PC-3 (cell line): ENCODE measurements at regions not wholly inside any gene's neighbourhood (a gene's known extent, or its start where the extent isn't known, plus 50 kb on each side); places are given as distances from the start of the nearest gene placed in this dataset.
A peak's percentile ranks its signal among the peaks of the same experiment; 100 is the strongest.

Source experiments
- ATAC-seq: fragments of 200-7000 bp; cut with Tn5 transposase; 2 replicates; pipeline ENCODE4 v1.9.1; 2020; ENCODE audit warnings: mild to moderate bottlenecking, moderate library complexity
- BruUV-seq: library from RNA; stranded (reverse); fragments of 400-500 nt; replicated peaks from 2 replicates; lab custom pipeline; 2021; lab: Mats Ljungman, UMichigan
- CTCF ChIA-PET: fragments of 300-600 bp; sonication (Branson Sonifier 250); formaldehyde crosslinking; loops from one replicate; lab custom pipeline; 2022; ENCODE audit warnings: antibody characterized with exemption; lab: Charles Lee
- POLR2A ChIA-PET: fragments of 300-600 bp; sonication (Branson Sonifier 250); formaldehyde crosslinking; loops from one replicate; lab custom pipeline; 2022; ENCODE audit warnings: antibody characterized with exemption; ENCODE audit not compliant: unreplicated experiment; lab: Charles Lee
- DNase-seq: peaks from one replicate; pipeline ENCODE4 v3.0.0-alpha.2; 2015
- H2AFZ ChIP-seq: fragments of 300-600 bp; sonication (generic); 2 replicates; pipeline ENCODE4 v1.6.0; 2016; ENCODE audit warnings: antibody characterized with exemption, low read length
- H3F3A ChIP-seq: fragments of 300-600 bp; sonication (generic); one replicate; pipeline ENCODE4 v1.6.0; 2017; ENCODE audit warnings: antibody characterized with exemption, low read length, control low read depth, mild to moderate bottlenecking; ENCODE audit not compliant: unreplicated experiment
- H3K27ac ChIP-seq: fragments of 300-600 bp; sonication (generic); 2 replicates; pipeline ENCODE4 v1.5.1; 2016; ENCODE audit warnings: mild to moderate bottlenecking, low read length
- H3K27me3 ChIP-seq: fragments of 300-600 bp; sonication (generic); 2 replicates; pipeline ENCODE4 v1.6.1; 2016; ENCODE audit warnings: low read length, mixed read lengths
- H3K36me3 ChIP-seq: fragments of 300-600 bp; sonication (generic); 2 replicates; pipeline ENCODE4 v1.6.1; 2016; ENCODE audit warnings: low read depth, mixed run types, low read length, mixed read lengths
- H3K4me1 ChIP-seq: fragments of 300-600 bp; sonication (generic); 2 replicates; pipeline ENCODE4 v1.5.1; 2016; ENCODE audit warnings: low read length; ENCODE audit not compliant: insufficient read depth
- H3K4me2 ChIP-seq: fragments of 300-600 bp; sonication (generic); 2 replicates; pipeline ENCODE4 v1.6.0; 2016; ENCODE audit warnings: low read length
- H3K4me3 ChIP-seq: fragments of 300-600 bp; sonication (generic); 2 replicates; pipeline ENCODE4 v1.5.1; 2016; ENCODE audit warnings: mild to moderate bottlenecking, low read length, mixed read lengths
- H3K79me2 ChIP-seq: fragments of 300-600 bp; sonication (generic); 2 replicates; pipeline ENCODE4 v1.6.1; 2017; ENCODE audit warnings: low read length, mixed read lengths
- H3K9ac ChIP-seq: fragments of 300-600 bp; sonication (generic); 2 replicates; pipeline ENCODE4 v1.6.0; 2016; ENCODE audit warnings: mild to moderate bottlenecking, low read length
- H3K9me2 ChIP-seq: fragments of 300-600 bp; sonication (generic); replicated peaks from 2 replicates; pipeline ENCODE4 v1.6.1; 2016; ENCODE audit warnings: mixed run types, low read length, mixed read lengths
- H3K9me3 ChIP-seq: fragments of 300-600 bp; sonication (generic); 2 replicates; pipeline ENCODE4 v1.6.1; 2016; ENCODE audit warnings: low read length, mixed read lengths
- H4K20me1 ChIP-seq: fragments of 300-600 bp; sonication (generic); 2 replicates; pipeline ENCODE4 v1.6.1; 2016; ENCODE audit warnings: low read length, mixed read lengths
- EZH2 ChIP-seq: fragments of 300-600 bp; sonication (generic); IDR thresholded peaks from one replicate; pipeline ENCODE4 v1.6.1; 2017; ENCODE audit warnings: antibody characterized with exemption, mild to moderate bottlenecking, low read length; ENCODE audit not compliant: unreplicated experiment
- EZH2phosphoT487 ChIP-seq: fragments of 300-600 bp; sonication (generic); IDR thresholded peaks from 2 replicates; pipeline ENCODE4 v1.6.1; 2018; ENCODE audit warnings: mild to moderate bottlenecking, antibody characterized with exemption, low read length, borderline replicate concordance
- intact Hi-C: fragments of 100-400 bp; cut with micrococcal nuclease; formaldehyde crosslinking; loops from 2 replicates; pipeline ENCODE4 v1.9.0; 2023
- TF ChIP-seq, protein P1 (sequence below): fragments of 300-600 bp; sonication (generic); conservative IDR thresholded peaks from 2 replicates; pipeline ENCODE4 v1.5.1; 2017; ENCODE audit warnings: antibody characterized with exemption, low read depth, mild to moderate bottlenecking, low read length

DNA sequence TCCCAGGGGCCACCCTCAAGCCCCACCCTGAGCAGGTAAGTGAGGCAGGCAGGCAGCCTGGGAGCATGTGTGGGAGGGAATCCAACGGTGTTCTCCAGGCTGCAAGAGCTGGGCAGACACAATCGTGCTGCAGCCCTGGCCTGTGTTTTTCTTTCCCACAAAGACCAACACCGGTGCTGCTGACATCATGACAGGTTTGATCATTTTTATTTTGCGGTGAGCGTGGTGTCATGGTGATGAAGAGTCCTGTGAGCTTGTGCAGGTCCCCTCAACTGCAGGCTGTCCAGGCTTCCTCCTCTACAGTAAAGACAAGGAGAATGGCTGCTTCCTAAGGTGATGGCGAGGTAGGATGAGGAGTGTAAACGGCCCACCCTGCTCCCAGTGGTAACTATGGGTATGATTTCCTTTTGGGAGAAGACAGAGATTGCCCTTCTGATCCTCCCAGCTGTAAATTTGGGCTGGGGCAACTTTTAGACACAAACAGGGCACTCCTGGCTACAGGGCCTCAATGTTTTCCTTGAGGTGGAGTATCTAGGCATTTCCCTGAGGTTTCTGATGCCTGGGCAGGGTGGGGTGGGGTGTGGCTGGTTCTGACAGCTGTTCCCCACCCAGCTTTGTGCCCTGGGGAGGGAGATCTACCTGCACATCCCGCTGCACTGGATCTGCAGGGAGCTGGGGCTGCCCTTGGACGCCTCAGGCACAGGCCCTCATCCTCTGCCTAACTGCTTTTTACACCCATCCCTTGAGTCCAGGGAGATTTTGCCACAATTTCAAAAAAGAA is 109.1 kb downstream of the VCPKMT start:
- peaks cover 48% of the 10 kb centered on the region for H3K4me1 ChIP-seq
- intact Hi-C loops = no loop called here
- no TSS peak for BruUV-seq
- CTCF ChIA-PET = interaction anchor here (0.6 to 1.6 kb wide), 3 partner anchors 36 to 145 kb away, joined by 3 to 6 read pairs (median 3); no protein-coding TSS in a partner anchor
- H3K9me2 ChIP-seq = no peaks in the 10 kb centered on the region
- no peak for TF ChIP-seq EZH2
- TF ChIP-seq, protein P1, sequence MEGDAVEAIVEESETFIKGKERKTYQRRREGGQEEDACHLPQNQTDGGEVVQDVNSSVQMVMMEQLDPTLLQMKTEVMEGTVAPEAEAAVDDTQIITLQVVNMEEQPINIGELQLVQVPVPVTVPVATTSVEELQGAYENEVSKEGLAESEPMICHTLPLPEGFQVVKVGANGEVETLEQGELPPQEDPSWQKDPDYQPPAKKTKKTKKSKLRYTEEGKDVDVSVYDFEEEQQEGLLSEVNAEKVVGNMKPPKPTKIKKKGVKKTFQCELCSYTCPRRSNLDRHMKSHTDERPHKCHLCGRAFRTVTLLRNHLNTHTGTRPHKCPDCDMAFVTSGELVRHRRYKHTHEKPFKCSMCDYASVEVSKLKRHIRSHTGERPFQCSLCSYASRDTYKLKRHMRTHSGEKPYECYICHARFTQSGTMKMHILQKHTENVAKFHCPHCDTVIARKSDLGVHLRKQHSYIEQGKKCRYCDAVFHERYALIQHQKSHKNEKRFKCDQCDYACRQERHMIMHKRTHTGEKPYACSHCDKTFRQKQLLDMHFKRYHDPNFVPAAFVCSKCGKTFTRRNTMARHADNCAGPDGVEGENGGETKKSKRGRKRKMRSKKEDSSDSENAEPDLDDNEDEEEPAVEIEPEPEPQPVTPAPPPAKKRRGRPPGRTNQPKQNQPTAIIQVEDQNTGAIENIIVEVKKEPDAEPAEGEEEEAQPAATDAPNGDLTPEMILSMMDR = peak; percentile 50
- peak overlapping the region; percentile 70 for H3K27ac ChIP-seq
- H3K9me3 ChIP-seq = no peaks in the 10 kb centered on the region
- H2AFZ ChIP-seq = peak overlapping the region; percentile 19; the same call in 1 of the 2 replicates
- peaks cover 4% of the 10 kb centered on the region for H3F3A ChIP-seq
- H4K20me1 ChIP-seq = no peaks in the 10 kb centered on the region
- H3K36me3 ChIP-seq = no peaks in the 10 kb centered on the region
- H3K27me3 ChIP-seq = no peaks in the 10 kb centered on the region
- DNase-seq = peak; percentile 80
- H3K9ac ChIP-seq = peak overlapping the region; percentile 17; the same call in 1 of the 2 replicates
- ATAC-seq = peak; percentile 48
- POLR2A ChIA-PET = interaction anchor here (0.5 to 0.6 kb wide), 4 partner anchors 8 to 139 kb away, joined by 3 to 10 read pairs (median 3); no protein-coding TSS in a partner anchor
- peaks cover 11% of the 10 kb centered on the region; the same call in 1 of the 2 replicates for H3K79me2 ChIP-seq
- H3K4me3 ChIP-seq = no peak overlapping the region
- peak overlapping the region; percentile 3; the same call in 1 of the 2 replicates for H3K4me2 ChIP-seq

DNA sequence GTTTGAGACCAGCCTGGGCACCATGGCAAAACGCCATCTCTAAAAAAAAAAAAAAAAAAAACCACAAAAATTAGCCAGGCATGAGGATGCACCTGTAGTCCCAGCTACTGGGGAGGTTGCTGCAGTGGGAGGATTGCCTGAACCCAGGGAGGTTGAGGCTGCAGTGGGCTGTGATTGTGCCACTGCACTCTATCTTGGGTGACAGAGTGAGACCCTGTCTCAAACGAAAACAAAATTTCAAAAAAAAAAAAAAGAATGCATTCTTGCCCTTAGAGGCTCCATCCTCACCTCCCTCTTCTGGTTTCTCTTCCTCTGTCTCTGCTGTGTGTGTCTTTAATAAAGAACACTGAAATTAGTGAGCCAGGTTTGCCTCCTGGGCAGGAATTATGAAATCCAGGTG is 107.8 kb downstream of the VCPKMT start:
- ATAC-seq (no peak), DNase-seq (no peak)
- no peak overlapping the region for H3K4me3 ChIP-seq
- H3K27me3 ChIP-seq = no peaks in the 10 kb centered on the region
- no peak overlapping the region for H3K4me2 ChIP-seq
- H3K4me1 ChIP-seq = peaks cover 48% of the 10 kb centered on the region
- no peaks in the 10 kb centered on the region for H3K9me2 ChIP-seq
- no peaks in the 10 kb centered on the region for H3K9me3 ChIP-seq
- no TSS peak for BruUV-seq
- intact Hi-C loops = no loop called here
- 0 out of 2 replicates have a peak overlapping the region, but pooled peaks have one; percentile 0 for H3K9ac ChIP-seq
- H3K79me2 ChIP-seq = 0 out of 2 replicates have a peak, but pooled peaks cover 4% of the 10 kb centered on the region
- no peaks in the 10 kb centered on the region for H4K20me1 ChIP-seq
- ChIA-PET POLR2A (no interaction called here), CTCF (interaction anchor here (1.6 kb wide), 1 partner anchor 146 kb away, joined by 6 read pairs; no protein-coding TSS in a partner anchor)
- H3K27ac ChIP-seq = peak overlapping the region; percentile 70
- H3K36me3 ChIP-seq = no peaks in the 10 kb centered on the region
- TF ChIP-seq, protein P1 = no peak
- TF ChIP-seq EZH2phosphoT487 (no peak), EZH2 (no peak)
- H3F3A ChIP-seq = no peaks in the 10 kb centered on the region
- peak overlapping the region; percentile 51; the same call in 1 of the 2 replicates for H2AFZ ChIP-seq
